Thyroid gland (tissue), 4 donors: ENCODE measurements at regions not wholly inside any gene's neighbourhood (a gene's known extent, or its start where the extent isn't known, plus 50 kb on each side); places are given as distances from the start of the nearest gene placed in this dataset.

ENCODE experiments used
- DNase-seq, 2 donors: peaks; one replicate each; pipeline ENCODE4 v3.0.0-alpha.2; 2019
- H3K27ac ChIP-seq, 3 donors: fragments of 200-600 bp; sonication (generic); 1 replicate in 2 of 3; 2 replicates in 1 of 3; pipeline ENCODE4 v1.5.1; 2016 to 2019; ENCODE audit warnings: mild to moderate bottlenecking in 1 of 3, moderate library complexity in 1 of 3
- H3K27me3 ChIP-seq: fragments of 200-600 bp; sonication (generic); one replicate; pipeline ENCODE4 v1.5.1; 2019
- H3K36me3 ChIP-seq, 2 donors: fragments of 200-600 bp; sonication (generic); one replicate each; pipeline ENCODE4 v1.5.1; 2016 to 2019
- H3K4me1 ChIP-seq, 2 donors: fragments of 200-600 bp; sonication (generic); one replicate each; pipeline ENCODE4 v1.5.1; 2017 to 2019
- H3K4me3 ChIP-seq, 3 donors: fragments of 200-600 bp; sonication (generic); replicated peaks in 1 of 3; 1 replicate in 2 of 3; 2 replicates in 1 of 3; pipeline ENCODE4 v1.5.1; 2016; ENCODE audit warnings: mild to moderate bottlenecking in 1 of 3
- H3K9me3 ChIP-seq: fragments of 200-600 bp; sonication (generic); one replicate; pipeline ENCODE4 v1.5.1; 2017
- CTCF ChIP-seq, 6 experiments: fragments of 200-600 bp in 3 of 6; fragments of 450-650 bp in 3 of 6; sonication (generic) in 3 of 6; IDR thresholded peaks; one replicate each; pipeline ENCODE4 v1.5.1; 2016 to 2019; ENCODE audit warnings: antibody characterized with exemption in 6 of 6, mild to moderate bottlenecking in 2 of 6, inconsistent platforms in 1 of 6, moderate library complexity in 1 of 6
- POLR2A ChIP-seq, 2 donors: fragments of 450-650 bp; IDR thresholded peaks; one replicate each; pipeline ENCODE4 v1.6.1; 2017; ENCODE audit warnings: antibody characterized with exemption in 2 of 2, mild to moderate bottlenecking in 2 of 2, moderate library complexity in 1 of 2
- WGBS, 2 donors: methylation state at CpG; one replicate each; pipeline ENCODE4 v1.1.5; 2017; 5-methylcytosine and 5-hydroxymethylcytosine counted together
- intact Hi-C: fragments of 100-400 bp; cut with DNase I; formaldehyde crosslinking; loops from one replicate; pipeline ENCODE4 v1.15.1; 2023

- Histone ChIP-seq H3K4me3 (no peak overlapping the region), H3K4me1 (peaks cover 10 to 17% of the 10 kb centered on the region in 2 donors), H3K9me3 (no peaks in the 10 kb centered on the region), H3K27me3 (no peaks in the 10 kb centered on the region), H3K27ac (no peak overlapping the region), H3K36me3 (no peaks in the 10 kb centered on the region)
- TF ChIP-seq POLR2A (IDR thresholded peaks at IDR 0.05), result no peak
- TF ChIP-seq CTCF (IDR thresholded peaks at IDR 0.05), result no peak
- intact Hi-C loops, result no loop called here
- WGBS, 2 donors, result 91 to 96% methylated on average over 7 to 9 of the region's 9 CpGs
- DNase-seq, result no peak
These were observed 502.9 kb downstream of the CD83 start for GRCh38 chr6:14620522-14620921.

- no peak for DNase-seq
- Histone ChIP-seq H3K9me3 (no peaks in the 10 kb centered on the region), H3K27ac (no peak overlapping the region), H3K27me3 (no peaks in the 10 kb centered on the region), H3K4me1 (peaks cover 10 to 17% of the 10 kb centered on the region in 2 donors), H3K36me3 (no peaks in the 10 kb centered on the region), H3K4me3 (no peak overlapping the region)
- intact Hi-C loops, result no loop called here
- 50 to 55% methylated on average over 5 of the region's 5 CpGs for WGBS, 2 donors
- no peak for TF ChIP-seq CTCF (IDR thresholded peaks at IDR 0.05)
- no peak for TF ChIP-seq POLR2A (IDR thresholded peaks at IDR 0.05)
These were observed 503.9 kb downstream of the CD83 start for GRCh38 chr6:14621518-14621917.

- Histone ChIP-seq H3K27me3 (no peaks in the 10 kb centered on the region), H3K9me3 (no peaks in the 10 kb centered on the region), H3K4me3 (no peak overlapping the region), H3K36me3 (no peaks in the 10 kb centered on the region), H3K27ac (no peak overlapping the region), H3K4me1 (peaks cover 10 to 17% of the 10 kb centered on the region in 2 donors)
- intact Hi-C loops, result no loop called here
- no peak for DNase-seq
- 31 to 37% methylated on average over 11 of the region's 11 CpGs for WGBS, 2 donors
- TF ChIP-seq CTCF (IDR thresholded peaks at IDR 0.05), result no peak
- TF ChIP-seq POLR2A (IDR thresholded peaks at IDR 0.05), result no peak
These were observed 504.5 kb downstream of the CD83 start for GRCh38 chr6:14622085-14622484.

GRCh38 chr6:14622909-14623505 is 505.4 kb downstream of the CD83 start:
- TF ChIP-seq CTCF (IDR thresholded peaks at IDR 0.05), result no peak
- no peak for TF ChIP-seq POLR2A (IDR thresholded peaks at IDR 0.05)
- intact Hi-C loops, result no loop called here
- H3K4me3 ChIP-seq, result no peak overlapping the region
- peaks cover 10 to 17% of the 10 kb centered on the region in 2 donors for H3K4me1 ChIP-seq
- H3K27me3 ChIP-seq, result no peaks in the 10 kb centered on the region
- 28 to 37% methylated on average over 6 of the region's 6 CpGs for WGBS, 2 donors
- no peak for DNase-seq
- no peak overlapping the region for H3K27ac ChIP-seq
- no peaks in the 10 kb centered on the region for H3K36me3 ChIP-seq
- no peaks in the 10 kb centered on the region for H3K9me3 ChIP-seq

- H3K4me3 ChIP-seq, result no peak overlapping the region
- no peak overlapping the region for H3K27ac ChIP-seq
- DNase-seq, result no peak
- no peaks in the 10 kb centered on the region for H3K36me3 ChIP-seq
- no peaks in the 10 kb centered on the region for H3K27me3 ChIP-seq
- H3K9me3 ChIP-seq, result no peaks in the 10 kb centered on the region
- intact Hi-C loops, result no loop called here
- no peak for TF ChIP-seq CTCF (IDR thresholded peaks at IDR 0.05)
- no peak for TF ChIP-seq POLR2A (IDR thresholded peaks at IDR 0.05)
- 87 to 89% methylated on average over 8 of the region's 8 CpGs for WGBS, 2 donors
- peaks cover 10 to 17% of the 10 kb centered on the region in 2 donors for H3K4me1 ChIP-seq
These were observed 507.8 kb downstream of the CD83 start for GRCh38 chr6:14625173-14625895.
